HCT116 (cell line): ENCODE measurements at regions not wholly inside any gene's neighbourhood (a gene's known extent, or its start where the extent isn't known, plus 50 kb on each side); places are given as distances from the start of the nearest gene placed in this dataset.
"Not testable (repeated sequence)": the region's sequence is repeated elsewhere in the genome, so short reads cannot be mapped to it uniquely, and the experiment has no call there.

ENCODE experiments used
- CEBPB ChIP-seq: IDR thresholded peaks from 2 replicates; pipeline ENCODE4 v1.6.1; 2012; ENCODE audit warnings: low read depth
- CTCF ChIP-seq, 3 experiments: fragments of 200-600 bp in 1 of 3; sonication (generic) in 1 of 3; IDR thresholded peaks in 2 of 3; conservative IDR thresholded peaks in 1 of 3; 2 replicates each; pipeline ENCODE4 v1.5.1; 2012 to 2017; ENCODE audit warnings: low read depth in 2 of 3, low read length in 2 of 3, antibody characterized with exemption in 1 of 3, borderline replicate concordance in 1 of 3, control low read depth in 1 of 3, mild to moderate bottlenecking in 1 of 3, mixed read lengths in 1 of 3, mixed run types in 1 of 3, moderate library complexity in 1 of 3; ENCODE audit not compliant: insufficient read depth in 1 of 3
- EGR1 ChIP-seq: IDR thresholded peaks from 2 replicates; pipeline ENCODE4 v1.6.1; 2012; ENCODE audit warnings: low read depth
- EZH2phosphoT487 ChIP-seq: fragments of 200-600 bp; IDR thresholded peaks from 2 replicates; pipeline ENCODE4 v1.6.1; 2018; ENCODE audit warnings: antibody characterized with exemption, borderline replicate concordance
- POLR2A ChIP-seq: IDR thresholded peaks from 2 replicates; pipeline ENCODE4 v1.7.0; 2011; ENCODE audit warnings: borderline replicate concordance; ENCODE audit not compliant: insufficient read depth, insufficient read length; ENCODE audit errors: extremely low read depth
- POLR2AphosphoS5 ChIP-seq: IDR thresholded peaks from 2 replicates; pipeline ENCODE4 v1.6.1; 2011; ENCODE audit warnings: mild to moderate bottlenecking, low read depth, low read length, moderate library complexity
- RAD21 ChIP-seq: IDR thresholded peaks from 2 replicates; pipeline ENCODE4 v1.6.1; 2012; ENCODE audit warnings: low read depth, mild to moderate bottlenecking
- SIN3A ChIP-seq: IDR thresholded peaks from 2 replicates; pipeline ENCODE4 v1.6.1; 2012; ENCODE audit warnings: low read depth
- SP1 ChIP-seq: IDR thresholded peaks from 2 replicates; pipeline ENCODE4 v1.6.1; 2012; ENCODE audit warnings: low read depth
- TCF7L2 ChIP-seq: IDR thresholded peaks from 2 replicates; pipeline ENCODE4 v1.7.0; 2011; ENCODE audit warnings: borderline replicate concordance, inconsistent platforms; ENCODE audit not compliant: insufficient read depth, insufficient read length; ENCODE audit errors: extremely low read depth
- YY1 ChIP-seq: IDR thresholded peaks from 2 replicates; pipeline ENCODE4 v1.6.1; 2011; ENCODE audit warnings: low read length, low read depth, moderate library complexity, mild to moderate bottlenecking; ENCODE audit not compliant: insufficient replicate concordance; ENCODE audit errors: extremely low read depth
- TF ChIP-seq, protein P1 (sequence below): IDR thresholded peaks from 2 replicates; pipeline ENCODE4 v1.6.1; 2012; ENCODE audit warnings: low read depth
- TF ChIP-seq, protein P2 (sequence below): IDR thresholded peaks from 2 replicates; pipeline ENCODE4 v1.6.1; 2012
- TF ChIP-seq, protein P3 (sequence below): IDR thresholded peaks from 2 replicates; pipeline ENCODE4 v1.6.1; 2012

- not testable (repeated sequence) for TF ChIP-seq CTCF (IDR thresholded peaks at IDR 0.05 in 2 of 3, conservative IDR thresholded peaks at IDR 0.05 in 1 of 3; ENCODE audit: borderline replicate concordance in 1 of 3, insufficient read depth in 1 of 3, low read depth in 2 of 3, low read length in 2 of 3); POLR2AphosphoS5; POLR2A; RAD21; EGR1; YY1; TCF7L2; EZH2phosphoT487; SP1; CEBPB; SIN3A
- TF ChIP-seq, protein P1, sequence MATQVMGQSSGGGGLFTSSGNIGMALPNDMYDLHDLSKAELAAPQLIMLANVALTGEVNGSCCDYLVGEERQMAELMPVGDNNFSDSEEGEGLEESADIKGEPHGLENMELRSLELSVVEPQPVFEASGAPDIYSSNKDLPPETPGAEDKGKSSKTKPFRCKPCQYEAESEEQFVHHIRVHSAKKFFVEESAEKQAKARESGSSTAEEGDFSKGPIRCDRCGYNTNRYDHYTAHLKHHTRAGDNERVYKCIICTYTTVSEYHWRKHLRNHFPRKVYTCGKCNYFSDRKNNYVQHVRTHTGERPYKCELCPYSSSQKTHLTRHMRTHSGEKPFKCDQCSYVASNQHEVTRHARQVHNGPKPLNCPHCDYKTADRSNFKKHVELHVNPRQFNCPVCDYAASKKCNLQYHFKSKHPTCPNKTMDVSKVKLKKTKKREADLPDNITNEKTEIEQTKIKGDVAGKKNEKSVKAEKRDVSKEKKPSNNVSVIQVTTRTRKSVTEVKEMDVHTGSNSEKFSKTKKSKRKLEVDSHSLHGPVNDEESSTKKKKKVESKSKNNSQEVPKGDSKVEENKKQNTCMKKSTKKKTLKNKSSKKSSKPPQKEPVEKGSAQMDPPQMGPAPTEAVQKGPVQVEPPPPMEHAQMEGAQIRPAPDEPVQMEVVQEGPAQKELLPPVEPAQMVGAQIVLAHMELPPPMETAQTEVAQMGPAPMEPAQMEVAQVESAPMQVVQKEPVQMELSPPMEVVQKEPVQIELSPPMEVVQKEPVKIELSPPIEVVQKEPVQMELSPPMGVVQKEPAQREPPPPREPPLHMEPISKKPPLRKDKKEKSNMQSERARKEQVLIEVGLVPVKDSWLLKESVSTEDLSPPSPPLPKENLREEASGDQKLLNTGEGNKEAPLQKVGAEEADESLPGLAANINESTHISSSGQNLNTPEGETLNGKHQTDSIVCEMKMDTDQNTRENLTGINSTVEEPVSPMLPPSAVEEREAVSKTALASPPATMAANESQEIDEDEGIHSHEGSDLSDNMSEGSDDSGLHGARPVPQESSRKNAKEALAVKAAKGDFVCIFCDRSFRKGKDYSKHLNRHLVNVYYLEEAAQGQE = not testable (repeated sequence)
- TF ChIP-seq, protein P2, sequence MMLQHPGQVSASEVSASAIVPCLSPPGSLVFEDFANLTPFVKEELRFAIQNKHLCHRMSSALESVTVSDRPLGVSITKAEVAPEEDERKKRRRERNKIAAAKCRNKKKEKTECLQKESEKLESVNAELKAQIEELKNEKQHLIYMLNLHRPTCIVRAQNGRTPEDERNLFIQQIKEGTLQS = not testable (repeated sequence)
- TF ChIP-seq, protein P3, sequence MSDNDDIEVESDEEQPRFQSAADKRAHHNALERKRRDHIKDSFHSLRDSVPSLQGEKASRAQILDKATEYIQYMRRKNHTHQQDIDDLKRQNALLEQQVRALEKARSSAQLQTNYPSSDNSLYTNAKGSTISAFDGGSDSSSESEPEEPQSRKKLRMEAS = not testable (repeated sequence)
Observed at GRCh38 chr9:38324213-38324612, 68.3 kb upstream of the ALDH1B1 start.
